Stimulated activated CD8-positive, alpha-beta memory T cell treated with anti-CD3 and anti-CD28 coated beads, Interleukin-12 subunit alpha, Interleukin-12 subunit beta, amount 100 ng/mL, for 24 hours (primary cell): ENCODE measurements at regions not wholly inside any gene's neighbourhood (a gene's known extent, or its start where the extent isn't known, plus 50 kb on each side); places are given as distances from the start of the nearest gene placed in this dataset.

ENCODE experiments used
- DNase-seq: peaks from one replicate; pipeline ENCODE4 v3.0.0-alpha.2; 2020; ENCODE audit errors: extremely low read depth

- DNase-seq = no peak
Observed at GRCh38 chr16:5488581-5488980, 391.0 kb upstream of the EEF2KMT start.

GRCh38 chr16:5487728-5488127, 390.1 kb upstream of the EEF2KMT start:
- no peak for DNase-seq

GRCh38 chr16:5482256-5482655, 384.7 kb upstream of the EEF2KMT start:
- no peak for DNase-seq

GRCh38 chr16:5480431-5481195, 383.0 kb upstream of the EEF2KMT start:
- no peak for DNase-seq

GRCh38 chr16:5479926-5480325, 382.3 kb upstream of the EEF2KMT start:
- no peak for DNase-seq

- DNase-seq = no peak
Observed at GRCh38 chr16:5478036-5478435, 380.4 kb upstream of the EEF2KMT start.

- no peak for DNase-seq
Observed at GRCh38 chr16:5477251-5477650, 379.7 kb upstream of the EEF2KMT start.

GRCh38 chr16:5472552-5472951, 375.0 kb upstream of the EEF2KMT start:
- DNase-seq = no peak

GRCh38 chr16:5468488-5468887, 370.9 kb upstream of the EEF2KMT start:
- DNase-seq = no peak

- no peak for DNase-seq
Observed at GRCh38 chr16:5467552-5467951, 370.0 kb upstream of the EEF2KMT start.

- no peak for DNase-seq
Observed at GRCh38 chr16:5466551-5466950, 369.0 kb upstream of the EEF2KMT start.

- DNase-seq = no peak
Observed at GRCh38 chr16:5465714-5466113, 368.1 kb upstream of the EEF2KMT start.

GRCh38 chr16:5463820-5464219, 366.2 kb upstream of the EEF2KMT start:
- no peak for DNase-seq

- no peak for DNase-seq
Observed at GRCh38 chr16:5461574-5461973, 364.0 kb upstream of the EEF2KMT start.

- no peak for DNase-seq
Observed at GRCh38 chr16:5461141-5461540, 363.5 kb upstream of the EEF2KMT start.

- no peak for DNase-seq
Observed at GRCh38 chr16:5460701-5461100, 363.1 kb upstream of the EEF2KMT start.

- DNase-seq = no peak
Observed at GRCh38 chr16:5459863-5460262, 362.3 kb upstream of the EEF2KMT start.

- no peak for DNase-seq
Observed at GRCh38 chr16:5455110-5455509, 357.5 kb upstream of the EEF2KMT start.

GRCh38 chr16:5454349-5454748, 356.8 kb upstream of the EEF2KMT start:
- DNase-seq = no peak

GRCh38 chr16:5451641-5452040, 354.0 kb upstream of the EEF2KMT start:
- no peak for DNase-seq

GRCh38 chr16:5450409-5451104, 353.0 kb upstream of the EEF2KMT start:
- DNase-seq = no peak

- DNase-seq = no peak
Observed at GRCh38 chr16:5449901-5450300, 352.3 kb upstream of the EEF2KMT start.

GRCh38 chr16:5448798-5449197, 351.2 kb upstream of the EEF2KMT start:
- no peak for DNase-seq
